HG02870 (cell line): ENCODE measurements at regions not wholly inside any gene's neighbourhood (a gene's known extent, or its start where the extent isn't known, plus 50 kb on each side); places are given as distances from the start of the nearest gene placed in this dataset.

Source experiments
- ATAC-seq: cut with Tn5 transposase; IDR thresholded peaks from one replicate; pipeline ENCODE4 v1.9.1; 2021; ENCODE audit warnings: mild to moderate bottlenecking, moderate library complexity; ENCODE audit not compliant: unreplicated experiment

- no peak for ATAC-seq
Observed at GRCh38 chr9:2346277-2346913, 275.2 kb upstream of the VLDLR start.

DNA sequence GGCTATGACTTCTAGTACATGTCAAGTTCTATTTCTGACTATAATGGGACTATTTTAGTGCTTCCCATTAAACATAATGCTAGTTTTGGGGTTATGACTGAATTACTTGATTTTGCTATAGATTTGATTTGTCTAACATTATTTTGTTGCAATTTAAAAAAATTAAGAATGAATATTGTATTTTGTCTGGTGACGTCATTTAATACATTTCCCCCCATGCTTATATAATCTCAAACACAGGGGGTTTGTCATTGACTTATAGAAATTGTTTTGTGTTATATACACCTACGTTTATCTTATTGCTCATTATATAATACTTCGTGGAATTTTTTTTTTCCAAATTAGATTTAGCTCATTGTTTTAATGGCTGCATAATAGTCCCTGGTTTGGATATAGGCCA, 270.3 kb upstream of the VLDLR start:
- ATAC-seq, result no peak

DNA sequence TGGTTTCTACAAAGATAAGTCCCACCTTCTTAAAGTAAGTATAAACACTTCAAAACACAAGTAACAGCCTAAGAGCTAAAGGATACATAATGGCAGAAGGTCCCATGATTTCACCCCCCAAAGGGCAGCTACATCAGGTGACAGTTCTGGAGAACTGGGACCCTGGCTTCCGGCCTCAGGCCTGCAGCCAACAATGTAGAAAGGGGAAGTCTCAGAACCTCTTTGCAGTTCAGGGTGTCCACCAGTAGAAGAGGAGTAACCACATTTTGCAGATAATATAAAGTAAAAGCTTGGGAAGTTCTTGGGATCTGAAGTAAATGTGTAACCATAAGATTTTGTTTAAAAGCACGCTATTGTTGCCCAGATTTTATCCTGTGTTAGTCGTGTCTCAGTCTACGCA, 267.4 kb upstream of the VLDLR start:
- no peak for ATAC-seq

DNA sequence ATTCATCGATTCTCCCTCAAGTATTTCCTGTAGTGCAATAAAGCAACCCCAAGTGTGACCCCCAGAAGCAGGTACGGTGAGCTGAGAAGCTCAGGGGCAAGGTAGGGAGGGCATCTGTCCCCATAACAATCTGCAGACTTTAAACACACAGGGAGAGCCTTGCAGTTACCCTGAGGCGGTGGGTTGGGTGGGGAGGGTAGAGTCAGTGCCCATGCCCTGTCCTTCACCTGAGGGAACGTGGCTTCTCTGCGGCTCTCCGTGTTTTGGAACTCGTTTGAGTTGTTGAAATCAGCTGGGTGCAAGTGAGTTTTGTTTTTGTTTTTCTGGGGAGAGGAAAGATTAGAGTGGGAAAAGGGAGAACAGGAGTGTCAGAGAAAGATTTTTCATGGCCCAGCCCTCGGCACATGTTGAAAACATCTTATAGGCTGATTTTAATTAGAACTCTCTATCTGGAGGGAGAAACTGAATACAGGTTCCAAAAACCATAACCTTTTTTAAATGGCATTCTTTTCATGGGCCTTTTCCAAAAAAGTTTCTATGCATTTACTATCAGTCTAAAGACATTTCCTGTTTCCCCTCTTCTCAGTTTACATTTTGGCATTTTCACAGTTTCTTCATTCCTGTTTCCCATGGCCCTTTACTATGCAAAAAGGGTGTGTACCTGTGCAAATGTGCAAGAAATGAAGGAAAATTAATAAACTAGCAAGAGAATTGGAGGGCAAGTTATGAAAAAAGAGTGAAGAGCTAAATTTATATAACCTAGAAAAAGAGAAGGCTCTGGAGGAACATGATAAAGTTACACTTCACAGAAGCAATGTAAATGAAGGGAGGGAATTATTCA, 266.5 kb upstream of the VLDLR start:
- no peak for ATAC-seq

GRCh38 chr9:2355697-2355983, 265.9 kb upstream of the VLDLR start:
- no peak for ATAC-seq

DNA sequence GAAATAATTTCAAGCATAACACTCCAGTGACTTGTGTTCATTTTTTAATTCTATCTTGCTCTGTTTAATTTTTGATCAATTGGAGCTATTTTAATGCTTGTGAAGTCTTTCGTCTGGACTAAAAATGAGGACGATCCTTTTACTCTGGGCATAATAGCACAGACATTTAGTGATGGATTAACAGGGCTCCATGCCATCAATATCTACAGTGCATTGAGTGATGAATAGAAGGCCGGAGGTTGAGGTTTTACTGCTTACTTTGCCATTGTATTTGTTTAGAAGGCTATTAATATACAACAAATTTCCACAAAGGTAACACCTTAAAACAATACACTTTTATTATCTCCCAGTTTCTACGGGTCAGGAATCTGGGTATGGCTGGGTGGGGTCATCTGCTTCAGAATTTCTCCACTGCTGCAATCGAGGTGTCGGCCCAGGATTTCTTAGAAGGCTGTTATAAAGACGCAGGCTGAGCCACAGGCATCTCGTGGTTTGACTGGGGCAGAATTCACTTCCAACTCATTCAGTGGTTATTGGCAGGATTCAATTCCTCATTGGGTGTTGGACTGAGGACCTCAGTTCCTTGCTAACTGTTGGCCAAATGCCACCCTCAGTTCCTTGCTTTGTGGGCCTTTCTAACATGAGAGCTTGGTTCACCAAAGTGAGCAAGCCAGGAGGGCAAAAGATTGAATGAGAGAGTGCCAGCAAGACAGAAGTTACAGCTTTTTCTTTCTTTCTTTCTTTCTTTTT, 265.4 kb upstream of the VLDLR start:
- ATAC-seq, result no peak

DNA sequence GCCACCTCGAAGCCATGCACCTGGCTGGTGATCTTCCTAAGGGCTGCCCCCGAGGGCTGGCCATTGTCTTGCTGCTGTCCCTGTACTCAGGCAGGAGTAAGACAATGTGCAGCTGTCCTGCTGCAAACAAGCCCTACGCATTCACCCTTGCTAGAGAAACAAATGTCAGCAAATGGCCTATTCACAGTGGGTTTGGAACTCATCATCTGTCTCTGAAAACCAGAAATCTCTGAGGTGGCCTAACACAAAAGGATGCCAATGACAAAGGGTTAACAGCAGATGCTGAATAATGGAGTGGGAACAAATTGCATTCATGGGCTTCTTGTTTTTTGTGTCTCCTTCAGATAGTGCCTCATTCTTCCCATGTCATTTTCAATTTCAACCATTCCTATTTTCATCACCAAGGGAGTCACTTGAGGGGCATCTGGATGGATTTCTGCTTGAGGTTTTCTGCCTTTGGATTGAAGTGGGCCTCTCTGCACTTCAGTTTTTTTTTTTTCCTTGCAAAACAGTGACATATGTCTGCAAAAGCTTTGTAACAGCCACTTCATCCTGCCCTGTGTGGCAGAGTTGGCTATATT, 261.6 kb upstream of the VLDLR start:
- ATAC-seq, result no peak

GRCh38 chr9:2362150-2362549, 259.4 kb upstream of the VLDLR start:
- no peak for ATAC-seq

GRCh38 chr9:2363138-2363745, 258.3 kb upstream of the VLDLR start:
- ATAC-seq, result no peak

- no peak for ATAC-seq
Observed at GRCh38 chr9:2363781-2364180, 257.8 kb upstream of the VLDLR start.

- ATAC-seq, result no peak
Observed at GRCh38 chr9:2367970-2368369, 253.6 kb upstream of the VLDLR start.

DNA sequence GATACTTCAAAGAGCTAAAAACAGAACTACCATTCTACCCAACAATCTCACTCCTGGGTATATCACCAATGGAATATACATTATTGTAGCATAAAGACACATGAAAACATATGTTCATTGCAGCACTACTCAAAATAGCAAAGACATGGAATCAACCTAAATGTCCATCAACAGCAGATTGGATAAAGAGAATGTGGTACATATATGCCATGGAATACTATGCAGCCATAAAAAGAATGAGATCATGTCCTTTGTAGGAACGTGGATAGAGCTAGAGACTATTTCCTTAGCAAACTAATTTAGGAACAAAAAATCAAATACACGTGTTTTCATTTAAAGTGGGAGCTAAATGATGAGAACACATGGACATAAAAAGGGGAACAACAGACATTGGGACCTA, 247.9 kb upstream of the VLDLR start:
- no peak for ATAC-seq

- no peak for ATAC-seq
Observed at GRCh38 chr9:2375114-2375513, 246.5 kb upstream of the VLDLR start.

DNA sequence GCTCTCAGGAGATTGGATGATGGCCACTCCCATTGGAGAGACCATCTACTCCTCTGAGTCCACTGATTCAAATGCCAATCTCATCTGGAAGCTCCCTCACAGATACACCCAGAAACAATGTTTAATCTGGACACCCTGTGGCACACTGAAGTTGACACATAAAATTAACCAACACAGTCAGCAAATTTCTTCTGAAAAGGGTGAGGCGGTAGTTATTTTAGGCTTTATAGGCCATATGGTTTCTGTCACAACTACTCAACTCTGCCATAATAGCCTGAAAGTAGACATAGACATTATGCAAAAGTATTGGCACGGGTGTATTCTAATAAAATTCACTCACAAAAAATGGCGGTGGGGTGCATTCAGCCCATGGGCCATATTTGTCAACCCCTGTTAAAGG, 244.5 kb upstream of the VLDLR start:
- no peak for ATAC-seq

GRCh38 chr9:2377834-2378233, 243.8 kb upstream of the VLDLR start:
- ATAC-seq, result no peak

DNA sequence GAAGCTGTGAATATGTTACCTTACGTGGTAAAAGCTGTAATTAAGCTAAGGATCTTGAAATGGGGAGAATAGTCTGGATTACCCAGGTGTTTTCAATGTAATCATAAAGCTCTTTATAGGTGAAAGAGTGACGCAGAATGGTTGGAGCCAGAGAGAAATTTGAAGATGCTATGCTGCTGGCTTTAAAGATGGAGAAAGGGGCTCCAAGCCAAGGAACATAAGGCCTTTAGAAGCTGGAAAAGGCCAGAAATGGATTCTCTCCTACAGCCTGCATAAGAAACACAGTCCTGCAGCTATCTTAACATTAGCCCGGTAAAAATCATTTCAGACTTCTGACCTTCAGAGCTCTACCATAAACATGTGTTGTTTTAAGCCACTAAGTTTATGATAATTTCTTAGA, 243.3 kb upstream of the VLDLR start:
- ATAC-seq, result no peak

- ATAC-seq, result no peak
Observed at GRCh38 chr9:2378816-2379215, 242.8 kb upstream of the VLDLR start.

DNA sequence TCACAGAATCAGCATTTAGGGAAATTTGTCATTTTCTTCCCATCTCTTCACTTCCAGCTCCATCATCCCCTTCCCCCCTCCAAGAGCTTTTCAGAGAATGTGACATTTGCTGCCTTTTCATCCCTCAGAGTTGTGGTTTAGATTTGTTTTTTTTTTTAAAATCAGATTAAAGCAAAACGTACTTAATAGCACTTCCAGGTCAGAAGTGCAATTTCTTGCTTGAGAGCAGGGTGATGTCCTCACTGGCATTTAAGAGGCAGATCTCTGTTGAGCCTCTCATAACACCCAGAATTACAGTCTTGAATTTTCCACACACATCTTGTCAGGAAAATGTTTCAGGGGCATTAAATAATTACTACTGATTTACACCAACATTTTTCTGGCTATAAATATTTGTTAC, 236.8 kb upstream of the VLDLR start:
- no peak for ATAC-seq

DNA sequence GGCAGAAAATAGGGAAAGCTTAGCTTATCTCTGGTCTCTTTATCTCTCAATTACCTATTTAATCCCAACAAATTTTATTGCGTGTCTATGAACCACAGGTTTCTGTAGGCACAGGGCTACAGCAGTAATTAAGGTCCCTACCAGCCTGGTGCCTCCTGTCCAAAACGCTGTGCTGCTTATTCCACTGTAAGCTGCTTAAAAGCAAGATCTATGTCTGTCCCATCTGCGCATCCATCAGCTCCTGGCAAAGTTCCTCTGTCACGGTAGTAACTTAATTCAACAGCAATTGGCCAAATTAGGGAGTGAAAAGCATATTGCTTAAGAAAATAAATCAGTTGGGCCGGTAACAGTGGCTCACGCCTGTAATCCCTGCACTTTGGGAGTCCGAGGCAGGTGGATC, 235.8 kb upstream of the VLDLR start:
- ATAC-seq, result no peak

GRCh38 chr9:2386566-2386965, 235.0 kb upstream of the VLDLR start:
- no peak for ATAC-seq

GRCh38 chr9:2387166-2387565, 234.4 kb upstream of the VLDLR start:
- ATAC-seq, result no peak
